IPS-18c (cell line): ENCODE measurements at regions not wholly inside any gene's neighbourhood (a gene's known extent, or its start where the extent isn't known, plus 50 kb on each side); places are given as distances from the start of the nearest gene placed in this dataset.

Experiments used
- H3K4me3 ChIP-seq: 2 replicates; pipeline ENCODE4 v1.7.0; 2013; ENCODE audit warnings: low read depth, mild to moderate bottlenecking, low read length, moderate library complexity; ENCODE audit not compliant: insufficient read depth
- H3K9me3 ChIP-seq: one replicate; pipeline ENCODE4 v1.6.1; 2013; ENCODE audit warnings: mild to moderate bottlenecking, low read length, moderate library complexity; ENCODE audit not compliant: control insufficient read depth, insufficient read depth

DNA sequence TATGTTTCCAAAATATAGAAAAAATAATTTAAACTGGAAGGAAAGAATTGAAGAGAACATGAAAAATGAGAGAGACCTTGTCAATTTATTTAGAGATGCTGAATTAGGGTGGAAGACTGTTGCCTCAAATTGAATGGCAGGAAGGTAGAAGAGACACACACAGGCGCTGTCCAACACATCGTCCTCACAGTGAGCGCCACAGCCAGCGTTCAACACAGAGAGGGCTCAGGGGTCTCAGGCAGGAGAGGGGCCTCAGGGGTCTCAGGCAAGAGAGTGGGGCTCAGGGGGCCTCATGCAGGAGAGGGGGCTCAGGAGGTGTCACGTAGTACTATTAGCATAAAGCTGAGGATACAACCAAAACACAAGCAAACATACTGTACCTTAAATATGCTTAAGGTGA lies 65.7 kb downstream of the TMEM18 start:
- no peak overlapping the region for H3K4me3 ChIP-seq

DNA sequence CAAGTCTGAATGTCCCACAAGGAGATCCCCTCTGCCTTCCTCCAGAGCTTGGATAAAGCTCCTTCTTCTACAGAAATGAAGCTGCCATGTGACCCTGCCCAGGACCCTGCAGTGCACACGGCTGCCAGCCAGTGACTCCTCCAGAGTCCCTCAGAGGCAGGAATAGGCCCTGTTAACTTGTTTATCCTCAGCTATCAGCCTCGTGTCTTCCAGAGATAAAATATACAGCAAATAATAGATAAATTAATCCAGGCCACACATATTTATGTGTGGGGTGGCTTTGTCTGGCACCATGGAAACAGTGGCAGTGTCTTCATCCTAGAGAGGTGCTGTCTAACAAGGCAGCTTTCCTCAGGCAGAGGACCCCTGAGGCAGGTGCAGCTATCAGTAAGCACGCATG lies 66.7 kb downstream of the TMEM18 start:
- H3K4me3 ChIP-seq: no peak overlapping the region
- H3K9me3 ChIP-seq: no peaks in the 10 kb centered on the region

More for the DNA sequence above, 65.7 kb downstream of the TMEM18 start:
- no peaks in the 10 kb centered on the region for H3K9me3 ChIP-seq

DNA sequence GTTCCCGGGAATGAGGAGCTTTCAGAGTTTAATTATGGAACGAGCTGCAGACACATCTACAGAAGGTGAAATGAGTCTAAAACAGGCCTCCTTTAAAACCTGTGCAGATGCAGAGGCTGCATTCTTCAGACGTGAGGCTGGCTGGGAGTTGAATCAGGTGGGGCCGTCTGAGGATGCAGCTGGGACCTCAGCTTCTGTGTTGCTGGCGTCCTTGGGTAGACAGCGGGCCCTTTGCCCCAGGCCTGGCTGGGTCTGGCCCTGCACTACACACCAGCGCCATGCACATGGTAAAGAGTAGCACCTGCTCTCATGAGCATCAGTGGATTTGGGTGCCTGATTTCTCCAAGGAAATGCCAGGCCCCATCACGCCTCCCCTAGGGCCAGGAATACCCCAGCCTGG lies 67.3 kb downstream of the TMEM18 start:
- H3K4me3 ChIP-seq: no peak overlapping the region
- H3K9me3 ChIP-seq: no peaks in the 10 kb centered on the region

DNA sequence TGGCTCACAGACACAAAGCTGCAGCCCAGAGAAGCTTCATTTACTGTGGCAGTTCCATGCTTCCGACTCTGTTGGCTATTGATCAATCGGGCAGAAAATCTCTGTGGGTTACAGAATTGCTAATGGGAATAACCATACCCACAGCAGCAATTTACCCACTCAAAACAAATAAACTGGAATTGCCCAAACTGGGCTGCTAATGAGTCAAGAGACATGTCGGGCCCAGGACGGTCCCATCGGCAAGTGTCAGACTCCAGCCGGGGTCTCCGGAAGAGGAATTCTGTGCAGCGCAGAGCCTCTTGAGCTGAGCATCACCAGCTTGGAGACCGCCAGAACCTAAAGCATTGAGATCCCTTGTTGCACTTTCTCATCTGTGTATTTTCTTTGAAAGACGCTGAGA lies 67.8 kb downstream of the TMEM18 start:
- Histone ChIP-seq H3K9me3 (no peaks in the 10 kb centered on the region), H3K4me3 (no peak overlapping the region)

DNA sequence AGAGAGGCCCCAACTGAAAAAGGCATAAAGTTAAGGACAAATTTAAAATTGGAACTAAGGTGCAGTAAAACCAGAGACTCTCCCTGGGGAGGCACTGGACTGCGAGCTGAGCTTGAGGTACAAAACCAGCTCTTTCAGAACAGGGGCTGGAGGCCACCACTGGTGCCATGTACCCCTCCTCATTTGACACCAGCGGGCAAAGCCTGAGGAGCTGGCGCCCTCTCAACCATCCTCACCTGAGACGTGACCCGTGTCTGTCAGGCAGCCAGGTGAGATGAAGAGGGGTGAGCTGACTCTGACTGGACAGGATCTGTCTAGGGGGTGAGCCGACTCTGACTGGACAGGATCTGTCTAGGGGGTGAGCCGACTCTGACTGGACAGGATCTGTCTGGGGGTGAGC lies 68.5 kb downstream of the TMEM18 start:
- H3K4me3 ChIP-seq: no peak overlapping the region
- H3K9me3 ChIP-seq: no peaks in the 10 kb centered on the region

DNA sequence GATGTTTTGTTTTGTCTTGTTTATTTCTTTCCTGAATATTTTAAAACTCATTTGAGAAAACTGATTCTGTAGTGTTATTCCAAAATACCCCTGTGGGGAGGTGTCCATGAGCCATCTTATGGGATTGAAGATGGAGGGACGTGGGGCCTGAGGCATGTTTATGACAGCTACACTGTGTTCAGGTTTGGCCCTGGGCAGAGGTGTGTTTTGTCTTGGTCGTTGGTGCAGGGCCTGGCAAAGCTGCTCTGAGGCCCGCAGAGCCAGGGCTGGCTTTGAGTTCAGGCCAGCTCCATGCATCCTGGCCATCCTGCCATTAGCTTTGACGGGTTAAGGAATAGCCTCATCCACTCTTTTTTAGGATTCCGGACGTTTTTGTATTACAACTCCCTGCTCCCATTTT lies 68.9 kb downstream of the TMEM18 start:
- H3K9me3 ChIP-seq: no peaks in the 10 kb centered on the region
- no peak overlapping the region for H3K4me3 ChIP-seq

DNA sequence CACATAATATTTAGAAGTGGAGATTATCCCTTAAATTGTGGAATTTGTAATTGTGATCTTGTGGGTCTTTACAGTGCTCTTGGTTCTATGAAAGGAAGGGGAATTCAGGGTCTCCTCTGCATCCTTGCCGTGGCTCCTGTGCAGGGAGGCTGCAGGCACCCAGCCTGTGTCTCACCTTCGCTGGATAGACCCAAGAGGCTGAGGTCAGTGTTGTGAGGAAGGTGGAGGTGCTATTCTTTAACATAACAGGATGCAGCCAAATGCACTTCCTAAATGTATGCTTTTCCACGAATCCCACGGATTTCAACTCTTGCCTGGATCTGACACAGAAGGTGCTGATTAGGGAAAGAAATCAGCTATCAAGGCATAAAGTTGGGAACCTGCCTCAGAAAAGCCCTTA lies 69.5 kb downstream of the TMEM18 start:
- Histone ChIP-seq H3K9me3 (no peaks in the 10 kb centered on the region), H3K4me3 (no peak overlapping the region)

DNA sequence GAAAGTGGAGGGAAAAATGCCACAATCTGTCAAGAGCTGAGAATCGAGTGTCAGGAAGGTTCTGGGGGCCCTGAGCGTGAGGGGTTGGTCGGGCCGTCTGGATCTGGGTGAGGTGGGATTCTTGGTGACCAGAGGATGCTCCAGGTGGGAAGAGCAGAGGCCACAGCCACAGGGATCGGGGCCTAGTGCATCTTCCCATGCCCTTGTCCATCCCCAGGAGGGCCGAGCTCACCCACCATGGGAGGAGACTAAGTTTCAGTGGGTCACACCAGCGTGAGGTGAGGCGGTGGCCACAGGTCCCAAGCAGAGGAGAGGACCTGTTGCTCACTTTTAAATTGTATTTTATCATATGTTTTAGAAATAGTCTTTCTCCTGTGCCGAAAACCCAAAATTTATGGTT lies 70.0 kb downstream of the TMEM18 start:
- no peak overlapping the region for H3K4me3 ChIP-seq

DNA sequence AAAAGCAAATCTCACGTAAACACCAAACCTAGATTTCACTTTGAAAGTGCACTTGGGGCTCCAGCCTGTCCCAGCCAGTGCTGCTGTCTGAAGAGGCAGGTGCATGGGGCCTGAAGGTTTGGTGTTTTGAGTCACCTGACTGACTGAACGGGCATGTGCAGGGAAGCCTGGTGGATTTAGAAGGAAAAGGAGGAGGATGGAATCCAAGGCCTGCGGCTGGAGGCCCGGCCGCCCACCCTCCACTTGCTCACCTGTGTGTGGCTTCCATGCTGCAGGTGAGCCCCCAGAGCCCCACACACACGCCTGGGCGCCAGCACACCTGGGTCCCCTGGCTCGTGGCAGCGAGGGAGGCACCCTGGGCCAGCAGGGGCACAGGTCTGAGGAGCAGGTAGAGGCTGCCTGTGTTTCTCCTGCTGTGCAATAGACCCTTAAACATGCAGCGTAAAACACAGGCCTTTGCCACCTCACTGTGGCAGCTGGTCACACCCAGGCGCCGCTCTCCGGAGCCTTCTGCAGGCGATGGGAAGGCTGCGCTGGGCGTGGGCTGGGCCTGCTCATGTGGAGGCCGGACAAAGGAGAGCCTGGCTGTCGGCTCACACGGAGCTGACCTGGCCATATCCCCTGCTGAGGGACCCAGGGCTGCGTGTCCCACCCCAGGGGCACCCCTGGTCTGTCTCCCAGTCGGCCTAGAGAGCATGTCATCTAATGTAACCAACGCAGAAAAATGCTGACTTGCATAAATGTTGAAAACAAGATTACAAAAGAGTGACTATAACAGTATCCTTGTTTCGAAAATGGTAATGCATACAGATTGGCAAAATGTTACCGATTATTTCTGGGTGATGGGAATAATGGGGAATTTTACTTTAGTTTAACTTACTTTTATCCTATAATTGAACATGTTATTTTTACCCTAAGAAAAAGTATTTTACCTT lies 71.3 kb downstream of the TMEM18 start:
- Histone ChIP-seq H3K4me3 (no peak overlapping the region), H3K9me3 (no peaks in the 10 kb centered on the region)

More for the DNA sequence above, 70.0 kb downstream of the TMEM18 start:
- no peaks in the 10 kb centered on the region for H3K9me3 ChIP-seq

DNA sequence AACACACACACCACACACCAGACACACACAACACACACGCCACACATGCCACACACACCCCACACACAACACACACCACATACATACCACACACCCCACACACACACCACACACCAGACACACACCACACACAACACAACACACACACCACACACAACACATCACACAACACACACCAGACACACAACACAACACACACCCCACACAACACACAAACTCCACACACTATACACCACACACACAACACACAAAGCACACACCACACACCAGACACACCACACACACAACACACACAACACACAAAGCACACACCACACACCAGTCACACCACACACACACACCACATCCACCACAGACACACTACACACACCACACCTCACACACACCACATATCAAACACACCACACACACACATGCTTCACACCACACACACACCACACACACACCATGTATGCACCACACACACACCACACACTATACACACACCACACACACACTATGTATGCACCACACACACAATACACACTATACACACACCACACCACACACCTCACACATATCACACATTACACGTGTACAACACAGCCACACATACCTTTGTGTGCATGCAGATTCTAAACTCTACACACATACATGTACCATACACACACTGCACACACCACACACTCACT lies 72.2 kb downstream of the TMEM18 start:
- no peaks in the 10 kb centered on the region for H3K9me3 ChIP-seq
- H3K4me3 ChIP-seq: no peak overlapping the region

DNA sequence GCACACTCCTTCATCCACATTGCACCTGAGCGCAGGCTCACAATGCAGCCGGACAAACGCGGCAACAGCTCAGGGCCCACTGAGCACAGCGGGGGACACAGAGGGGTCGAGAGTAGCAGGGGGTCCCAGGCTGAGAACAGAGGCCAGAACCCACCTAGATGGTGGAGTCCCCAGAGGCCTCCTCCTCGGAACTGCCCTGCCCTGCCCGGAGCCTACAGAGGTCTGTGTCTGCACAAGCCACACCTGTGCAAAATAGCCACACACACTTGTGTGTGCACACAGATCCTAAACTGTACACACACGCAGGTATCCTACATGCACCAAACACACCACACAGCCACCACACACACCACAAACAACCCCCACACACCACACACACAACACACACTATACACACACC lies 72.8 kb downstream of the TMEM18 start:
- Histone ChIP-seq H3K4me3 (no peak overlapping the region), H3K9me3 (no peaks in the 10 kb centered on the region)

DNA sequence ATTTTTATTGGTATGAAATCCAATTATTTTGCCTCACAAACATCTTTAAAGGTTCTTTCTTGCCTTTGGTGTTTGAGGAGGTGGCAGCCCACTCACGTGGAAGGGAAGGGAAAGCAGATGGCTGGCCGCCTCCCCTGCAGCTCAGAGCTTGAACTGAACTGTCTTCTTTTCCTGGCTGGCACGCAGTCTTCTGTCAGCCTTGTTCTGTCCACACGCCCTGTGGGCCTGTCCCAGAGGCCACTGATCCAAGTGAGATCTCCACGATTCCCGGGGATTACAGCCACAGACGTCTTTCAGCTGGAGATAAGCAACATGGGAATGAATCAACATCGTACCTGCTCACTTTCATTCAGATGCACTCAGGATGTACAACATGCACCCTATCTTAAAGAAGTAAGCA lies 73.3 kb downstream of the TMEM18 start:
- Histone ChIP-seq H3K4me3 (no peak overlapping the region), H3K9me3 (no peaks in the 10 kb centered on the region)

DNA sequence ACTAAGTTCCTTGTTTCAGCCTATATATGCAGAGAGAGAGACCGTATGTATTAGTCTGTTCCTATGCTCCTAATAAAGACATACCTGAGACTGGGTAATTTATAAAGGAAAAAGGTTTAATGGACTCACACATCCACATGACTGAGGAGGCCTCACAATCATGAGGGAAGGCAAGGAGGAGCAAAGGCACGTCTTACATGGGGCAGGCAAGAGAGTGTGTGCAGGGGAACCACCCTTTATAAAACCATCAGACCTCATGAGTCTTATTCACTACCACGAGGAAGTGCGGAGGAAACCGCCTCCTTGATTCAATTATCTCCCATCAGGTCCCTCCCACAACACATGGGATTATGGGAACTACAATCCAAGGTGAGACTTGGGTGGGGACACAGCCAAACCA lies 73.8 kb downstream of the TMEM18 start:
- H3K4me3 ChIP-seq: no peak overlapping the region
- no peaks in the 10 kb centered on the region for H3K9me3 ChIP-seq

DNA sequence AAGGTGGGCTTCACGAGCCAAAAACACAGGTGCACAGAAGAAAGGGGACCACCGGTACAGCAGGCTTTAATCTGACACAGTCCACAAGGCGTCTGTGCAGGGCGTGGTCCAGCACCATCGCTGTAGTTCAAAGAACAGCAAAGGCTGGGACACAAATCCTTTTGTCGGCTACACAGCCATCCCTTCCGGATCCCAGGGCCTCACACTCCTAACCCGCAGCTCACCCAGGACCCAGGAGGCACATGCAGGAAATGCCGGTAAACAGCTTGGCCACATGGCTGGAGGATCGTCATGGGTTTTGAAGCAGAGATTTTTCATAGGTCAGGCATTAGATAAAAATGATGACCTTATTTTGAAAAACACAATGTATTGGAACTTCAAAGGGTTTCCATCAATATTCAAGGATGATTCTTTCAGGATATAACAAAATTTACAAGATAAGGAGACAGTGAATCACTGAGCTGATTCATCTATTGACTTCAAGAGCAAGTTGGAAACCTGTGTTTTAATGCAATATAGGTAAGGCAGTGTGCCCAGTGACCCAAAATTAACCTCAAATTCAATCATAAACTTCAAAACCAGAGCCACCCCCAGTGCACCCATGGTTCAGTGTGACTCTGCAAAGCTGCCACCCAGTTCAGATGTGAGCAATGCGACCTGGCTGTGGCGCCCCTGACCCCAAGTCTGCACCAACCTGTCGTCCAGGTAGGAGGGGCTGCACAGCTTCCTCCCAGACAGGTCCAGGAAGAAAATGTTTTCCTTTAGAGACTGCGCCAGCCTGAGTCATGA lies 74.4 kb downstream of the TMEM18 start:
- no peak overlapping the region for H3K4me3 ChIP-seq
- H3K9me3 ChIP-seq: no peaks in the 10 kb centered on the region

DNA sequence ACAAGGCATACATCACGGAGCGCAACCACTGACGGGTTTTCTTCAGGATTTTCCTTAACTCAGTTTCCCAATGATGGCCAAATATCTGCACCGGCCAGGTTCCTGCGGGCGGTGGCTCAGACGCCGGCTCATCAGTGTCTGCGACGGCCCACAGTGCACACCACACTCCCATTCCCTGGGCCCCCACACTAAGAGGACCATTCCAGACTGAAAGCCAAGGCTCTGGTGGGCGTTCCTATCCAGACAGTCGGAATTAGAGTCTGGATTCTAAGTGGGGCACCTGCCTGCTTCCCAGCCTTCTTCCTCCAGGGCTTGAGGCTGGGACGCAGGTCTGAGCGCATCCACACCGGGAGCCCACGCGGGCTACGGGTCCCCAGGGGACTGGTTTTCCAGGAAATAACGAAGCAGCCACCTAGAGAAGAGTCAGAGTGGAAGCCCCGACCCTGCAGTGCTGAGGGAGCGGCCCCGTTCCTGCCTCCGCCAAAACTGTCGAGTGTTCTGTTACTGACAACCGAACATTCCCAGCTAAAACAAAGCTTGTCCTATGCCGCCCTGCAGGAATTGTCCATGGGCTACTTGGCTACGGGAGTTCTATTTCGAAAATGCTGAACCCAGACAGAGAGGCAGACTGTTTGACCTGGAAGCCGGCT lies 75.3 kb downstream of the TMEM18 start:
- Histone ChIP-seq H3K9me3 (no peaks in the 10 kb centered on the region), H3K4me3 (no peak overlapping the region)

DNA sequence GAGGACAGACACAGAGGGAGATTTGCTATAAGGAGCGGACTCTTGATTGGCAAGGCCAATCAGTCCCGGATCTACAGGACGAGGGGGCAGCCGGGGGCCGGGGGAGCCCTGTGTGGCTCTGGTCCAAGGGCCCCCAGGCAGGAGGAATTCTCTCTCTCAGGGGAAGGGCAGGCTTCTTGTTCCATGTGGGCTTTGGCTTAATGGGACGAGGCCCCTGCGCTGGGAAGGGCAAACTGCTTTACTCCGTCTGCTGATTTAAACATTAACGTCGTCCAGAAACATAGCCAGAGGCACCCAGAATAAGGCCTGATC lies 75.9 kb downstream of the TMEM18 start:
- no peaks in the 10 kb centered on the region for H3K9me3 ChIP-seq
- H3K4me3 ChIP-seq: no peak overlapping the region

DNA sequence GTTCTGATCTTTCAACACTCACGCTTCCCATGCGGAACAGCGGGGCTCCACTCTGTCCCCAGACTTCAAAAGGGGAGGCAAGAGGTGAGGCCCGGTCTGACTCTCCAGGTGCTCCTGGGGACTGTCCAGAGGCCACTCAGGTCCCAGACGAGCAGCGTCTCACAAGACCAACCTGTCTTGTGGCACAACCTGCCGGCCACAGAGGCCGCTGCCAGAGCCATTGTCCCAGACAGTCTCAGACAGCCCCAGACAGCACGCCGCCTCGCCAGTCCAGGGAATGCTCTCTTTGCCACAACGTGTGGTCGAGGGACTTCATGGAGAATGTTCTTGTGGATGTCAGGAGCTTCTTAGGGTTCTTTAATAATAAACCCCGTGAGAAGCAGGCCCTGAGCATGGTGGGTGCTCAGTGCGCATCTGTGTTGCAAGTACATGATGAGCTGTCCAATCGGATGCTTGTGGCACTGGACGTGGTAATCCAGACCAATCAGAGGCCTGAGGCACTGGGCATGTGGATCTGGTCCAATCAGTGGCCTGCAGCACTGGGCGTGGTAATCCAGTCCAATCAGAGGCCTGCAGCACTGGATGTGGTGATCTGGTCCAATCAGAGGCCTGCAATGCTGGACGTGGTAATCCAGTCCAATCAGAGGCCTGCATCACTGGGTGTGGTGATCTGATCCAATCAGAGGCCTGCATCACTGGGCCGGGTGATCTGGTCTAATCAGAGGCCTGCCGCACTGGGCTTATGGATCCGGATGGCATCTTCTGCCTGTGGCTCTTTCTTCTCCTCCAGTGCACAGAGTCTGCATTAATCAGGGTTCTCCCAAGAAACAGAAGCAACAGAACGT lies 76.4 kb downstream of the TMEM18 start:
- H3K9me3 ChIP-seq: no peaks in the 10 kb centered on the region
- no peak overlapping the region for H3K4me3 ChIP-seq
